CD14-positive monocyte (primary cell): ENCODE measurements at regions not wholly inside any gene's neighbourhood (a gene's known extent, or its start where the extent isn't known, plus 50 kb on each side); places are given as distances from the start of the nearest gene placed in this dataset.

Experiments used
- DNase-seq, 3 donors: peaks; one replicate each; pipeline ENCODE4 v3.0.0-alpha.2; 2011 to 2022
- H2AFZ ChIP-seq: 2 replicates; pipeline ENCODE4 v1.6.0; 2012; ENCODE audit warnings: mild to moderate bottlenecking, low read depth, low read length, inconsistent platforms; ENCODE audit not compliant: insufficient read depth, poor library complexity, severe bottlenecking
- H3K27ac ChIP-seq, 2 donors: 1 replicate in 1 of 2; 2 replicates in 1 of 2; pipeline ENCODE4 v1.5.1; 2012 to 2013; ENCODE audit warnings: low read length in 2 of 2, control low read depth in 1 of 2, inconsistent platforms in 1 of 2, low read depth in 1 of 2, mild to moderate bottlenecking in 1 of 2
- H3K27me3 ChIP-seq, 2 donors: one replicate each; pipeline versions ENCODE4 v1.6.0 to v1.6.1; 2011 to 2013; ENCODE audit warnings: low read length in 2 of 2; ENCODE audit not compliant: control insufficient read depth in 2 of 2, insufficient read depth in 2 of 2
- H3K36me3 ChIP-seq, 2 donors: replicated peaks in 1 of 2; 1 replicate in 1 of 2; 2 replicates in 1 of 2; pipeline versions ENCODE4 v1.5.1 to v1.6.1; 2012 to 2013; ENCODE audit warnings: low read length in 2 of 2, control low read depth in 1 of 2, inconsistent platforms in 1 of 2, mild to moderate bottlenecking in 1 of 2; ENCODE audit not compliant: insufficient read depth in 2 of 2, control insufficient read depth in 1 of 2
- H3K4me1 ChIP-seq, 2 donors: 1 replicate in 1 of 2; 2 replicates in 1 of 2; pipeline versions ENCODE4 v1.5.1 to v1.6.1; 2012 to 2013; ENCODE audit warnings: low read length in 2 of 2, control low read depth in 1 of 2, inconsistent platforms in 1 of 2, mild to moderate bottlenecking in 1 of 2, moderate library complexity in 1 of 2; ENCODE audit not compliant: insufficient read depth in 2 of 2, control insufficient read depth in 1 of 2
- H3K4me2 ChIP-seq: replicated peaks from 2 replicates; pipeline ENCODE3; 2012; ENCODE audit warnings: low read length, moderate library complexity, mild to moderate bottlenecking; ENCODE audit not compliant: poor library complexity, severe bottlenecking; ENCODE audit errors: extremely low read depth
- H3K4me3 ChIP-seq, 3 experiments: fragments of 200-600 bp in 1 of 3; sonication (generic) in 1 of 3; replicated peaks in 1 of 3; 1 replicate in 2 of 3; 2 replicates in 1 of 3; pipeline ENCODE4 v1.5.1; 2011 to 2013; ENCODE audit warnings: low read length in 3 of 3, mild to moderate bottlenecking in 3 of 3, control low read depth in 2 of 3, low read depth in 2 of 3, inconsistent platforms in 1 of 3, moderate library complexity in 1 of 3
- H3K79me2 ChIP-seq: 2 replicates; pipeline ENCODE4 v1.6.0; 2012; ENCODE audit warnings: mild to moderate bottlenecking, control low read depth, inconsistent platforms, low read length, moderate library complexity; ENCODE audit not compliant: insufficient read depth
- H3K9ac ChIP-seq: 2 replicates; pipeline ENCODE4 v1.6.0; 2017; ENCODE audit warnings: low read length, mild to moderate bottlenecking; ENCODE audit not compliant: insufficient read depth, poor library complexity, severe bottlenecking
- H3K9me3 ChIP-seq, 2 donors: replicated peaks in 1 of 2; 1 replicate in 1 of 2; 2 replicates in 1 of 2; pipeline versions ENCODE4 v1.5.1 to v1.6.1; 2012 to 2013; ENCODE audit warnings: low read length in 2 of 2, control low read depth in 1 of 2; ENCODE audit not compliant: control insufficient read depth in 1 of 2, insufficient read depth in 1 of 2
- H4K20me1 ChIP-seq: 2 replicates; pipeline ENCODE4 v1.6.0; 2012; ENCODE audit warnings: mild to moderate bottlenecking, low read length, control low read depth, moderate library complexity; ENCODE audit not compliant: insufficient read depth
- H3K27ac Mint-ChIP-seq, 7 donors: one replicate each; pipeline ENCODE4 v1.8.0; 2020; ENCODE audit warnings: mild to moderate bottlenecking in 7 of 7, mixed read lengths in 7 of 7, moderate library complexity in 6 of 7, inconsistent platforms in 2 of 7
- H3K27me3 Mint-ChIP-seq, 3 donors: one replicate each; pipeline ENCODE4 v1.8.0; 2021 to 2022; ENCODE audit warnings: low read depth in 3 of 3, mild to moderate bottlenecking in 3 of 3, mixed read lengths in 3 of 3, moderate library complexity in 3 of 3, inconsistent platforms in 1 of 3
- H3K36me3 Mint-ChIP-seq, 2 donors: one replicate each; pipeline ENCODE4 v1.8.0; 2020; ENCODE audit warnings: mixed read lengths in 2 of 2, inconsistent platforms in 1 of 2, mild to moderate bottlenecking in 1 of 2
- H3K4me1 Mint-ChIP-seq: one replicate; pipeline ENCODE4 v1.8.0; 2020; ENCODE audit warnings: mild to moderate bottlenecking, mixed read lengths
- H3K4me3 Mint-ChIP-seq, 2 donors: one replicate each; pipeline ENCODE4 v1.8.0; 2020; ENCODE audit warnings: mild to moderate bottlenecking in 2 of 2, mixed read lengths in 2 of 2, moderate library complexity in 1 of 2
- H3K9me3 Mint-ChIP-seq, 7 donors: one replicate each; pipeline ENCODE4 v1.8.0; 2020 to 2022; ENCODE audit warnings: mixed read lengths in 7 of 7, mild to moderate bottlenecking in 6 of 7, moderate library complexity in 6 of 7, inconsistent platforms in 2 of 7
- CTCF ChIP-seq: fragments of 200-600 bp; IDR thresholded peaks from one replicate; pipeline ENCODE4 v1.8.0; 2022; ENCODE audit warnings: antibody characterized with exemption, mild to moderate bottlenecking
- WGBS: methylation state at CpG from one replicate; pipeline ENCODE4 v1.1.5; 2013; ENCODE audit warnings: missing lambda C conversion rate; ENCODE audit not compliant: insufficient coverage; 5-methylcytosine and 5-hydroxymethylcytosine counted together
- intact Hi-C, 2 donors: fragments of 100-400 bp; cut with micrococcal nuclease; formaldehyde crosslinking; loops; one replicate each; pipeline versions ENCODE4 v1.15.0 to v1.15.1; 2023

DNA sequence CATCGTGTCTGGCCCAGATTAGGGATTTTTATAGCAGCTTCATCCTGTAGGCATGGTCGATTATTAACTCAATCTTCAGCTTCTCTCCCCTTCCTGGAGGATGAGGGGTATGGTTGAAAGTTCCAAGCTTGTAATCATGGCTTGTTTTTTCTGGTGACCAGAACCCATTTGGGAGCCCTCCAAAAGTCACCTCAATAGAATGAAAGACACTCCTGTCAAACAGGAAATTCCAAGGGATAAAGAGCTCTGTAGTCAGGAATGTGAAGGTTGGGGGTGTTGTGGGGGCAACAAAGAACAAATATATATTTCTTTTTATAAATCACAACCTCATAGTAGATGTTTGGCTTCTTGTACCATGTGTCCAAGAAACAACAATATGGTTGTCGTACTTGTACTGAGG lies 212.7 kb upstream of the ESRRG start:
- TF ChIP-seq CTCF, result no peak
- no peaks in the 10 kb centered on the region for H4K20me1 ChIP-seq
- H3K4me2 ChIP-seq, result no peak overlapping the region
- H3K27me3 ChIP-seq, result no peaks in the 10 kb centered on the region
- H3K27ac ChIP-seq, result no peak overlapping the region
- no CpG with 5 or more reads among the region's 3 CpGs for WGBS
- peaks cover 0 to 6% (median 3%) of the 10 kb centered on the region in 7 donors for H3K9me3 Mint-ChIP-seq
- no peak for DNase-seq
- no peaks in the 10 kb centered on the region for H3K79me2 ChIP-seq
- H3K4me3 Mint-ChIP-seq, result no peak overlapping the region
- H3K4me1 Mint-ChIP-seq, result no peaks in the 10 kb centered on the region
- H3K9ac ChIP-seq, result no peak overlapping the region
- no peak overlapping the region for H3K4me3 ChIP-seq
- no peaks in the 10 kb centered on the region for H3K36me3 ChIP-seq
- H3K9me3 ChIP-seq, result peaks cover 0 to 2% of the 10 kb centered on the region in 2 donors
- no peak overlapping the region for H2AFZ ChIP-seq
- no peaks in the 10 kb centered on the region for H3K36me3 Mint-ChIP-seq
- no peaks in the 10 kb centered on the region for H3K4me1 ChIP-seq
- H3K27ac Mint-ChIP-seq, result no peak overlapping the region
- peaks cover 0 to 2% (median 0%) of the 10 kb centered on the region in 3 donors for H3K27me3 Mint-ChIP-seq
- intact Hi-C loops, result no loop called here

DNA sequence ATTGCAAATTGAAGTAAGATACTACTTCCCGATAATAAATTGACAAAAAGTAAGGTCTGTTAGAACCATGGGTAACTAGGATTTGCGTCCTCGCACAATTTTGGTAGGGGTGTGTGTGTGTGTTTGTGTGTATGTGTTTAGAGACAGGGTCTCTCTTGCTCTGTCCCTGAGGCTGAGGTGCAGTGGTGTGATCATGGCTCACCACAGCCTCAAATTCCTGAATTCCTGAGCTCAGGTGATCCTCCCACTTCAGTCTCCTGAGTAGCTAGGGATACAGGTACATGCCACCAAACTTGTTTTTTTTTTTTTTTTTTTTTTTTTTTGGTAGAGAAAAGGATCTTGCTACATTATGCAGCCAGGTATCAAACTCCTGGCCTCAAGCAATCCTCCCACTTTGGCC lies 209.2 kb upstream of the ESRRG start:
- no peaks in the 10 kb centered on the region for H3K36me3 Mint-ChIP-seq
- DNase-seq, result no peak
- no peaks in the 10 kb centered on the region for H3K36me3 ChIP-seq
- no peak overlapping the region for H3K9ac ChIP-seq
- H3K79me2 ChIP-seq, result no peaks in the 10 kb centered on the region
- no CpG with 5 or more reads among the region's 3 CpGs for WGBS
- no peak overlapping the region for H3K4me3 Mint-ChIP-seq
- intact Hi-C loops, result no loop called here
- H3K9me3 ChIP-seq, result peaks cover 0 to 3% of the 10 kb centered on the region in 2 donors
- H3K9me3 Mint-ChIP-seq, result peaks cover 0 to 6% (median 4%) of the 10 kb centered on the region in 7 donors
- peaks cover 0 to 2% (median 0%) of the 10 kb centered on the region in 3 donors for H3K27me3 Mint-ChIP-seq
- H2AFZ ChIP-seq, result no peak overlapping the region
- no peaks in the 10 kb centered on the region for H3K4me1 Mint-ChIP-seq
- H3K27ac ChIP-seq, result no peak overlapping the region
- no peak for TF ChIP-seq CTCF
- no peaks in the 10 kb centered on the region for H3K27me3 ChIP-seq
- no peak overlapping the region for H3K27ac Mint-ChIP-seq
- no peak overlapping the region for H3K4me3 ChIP-seq
- H4K20me1 ChIP-seq, result no peaks in the 10 kb centered on the region
- H3K4me1 ChIP-seq, result no peaks in the 10 kb centered on the region
- no peak overlapping the region for H3K4me2 ChIP-seq
